A549 (cell line): ENCODE measurements at regions not wholly inside any gene's neighbourhood (a gene's known extent, or its start where the extent isn't known, plus 50 kb on each side); places are given as distances from the start of the nearest gene placed in this dataset.
A peak's percentile ranks its signal among the peaks of the same experiment; 100 is the strongest.

ENCODE experiments used
- ATAC-seq, 2 experiments: fragments of 200-7000 bp in 1 of 2; fragments of >200 bp in 1 of 2; cut with Nextera tagmentation in 1 of 2; cut with Tn5 transposase in 1 of 2; 3 replicates each; pipeline versions ENCODE4 v1.8.0 to v1.9.1; 2018 to 2020; ENCODE audit warnings: mild to moderate bottlenecking in 1 of 2, moderate library complexity in 1 of 2
- CTCF ChIA-PET: fragments of 300-600 bp; sonication (Branson Sonifier 250); formaldehyde crosslinking; extraction: SDS; loops from one replicate; lab custom pipeline; 2021; ENCODE audit warnings: antibody characterized with exemption, inconsistent platforms; lab: Yijun Ruan, JAX
- POLR2A ChIA-PET: fragments of 350-600 bp; formaldehyde crosslinking; extraction: SDS; loops from one replicate; lab custom pipeline; 2021; ENCODE audit warnings: antibody characterized with exemption, inconsistent platforms; lab: Yijun Ruan, JAX
- DNase-seq, 2 experiments: peaks; one replicate each; pipeline versions ENCODE4 v3.0.0 to v3.0.0-alpha.2; 2011 to 2016; ENCODE audit warnings: low read depth in 1 of 2, low spot score in 1 of 2
- FAIRE-seq: peaks from 2 replicates; lab custom pipeline; 2011; peaks lifted over from hg19 to GRCh38; lab: Jason Lieb, UNC
- H3K27ac ChIP-seq, 2 experiments: fragments of >200 bp; sonication (Bioruptor Twin); formaldehyde crosslinking; 3 replicates each; pipeline ENCODE4 v1.5.1; 2016 to 2017
- H3K4me1 ChIP-seq: fragments of >200 bp; sonication (Bioruptor Twin); formaldehyde crosslinking; 3 replicates; pipeline ENCODE4 v1.6.1; 2016
- H3K4me2 ChIP-seq: fragments of >200 bp; sonication (Bioruptor Twin); formaldehyde crosslinking; 3 replicates; pipeline ENCODE4 v1.6.1; 2016
- H3K4me3 ChIP-seq: fragments of >200 bp; sonication (Bioruptor Twin); formaldehyde crosslinking; 3 replicates; pipeline ENCODE4 v1.5.1; 2016
- H3K9me3 ChIP-seq: fragments of >200 bp; sonication (Bioruptor Twin); formaldehyde crosslinking; 3 replicates; pipeline ENCODE4 v1.6.1; 2016
- BHLHE40 ChIP-seq: IDR thresholded peaks from 2 replicates; pipeline ENCODE4 v1.6.1; 2012; ENCODE audit warnings: low read depth, low read length, inconsistent platforms
- CTCF ChIP-seq: fragments of >200 bp; sonication (Bioruptor Twin); formaldehyde crosslinking; IDR thresholded peaks from 3 replicates; pipeline ENCODE4 v1.5.1; 2016
- EHMT2 ChIP-seq: fragments of 200-600 bp; sonication (generic); IDR thresholded peaks from 2 replicates; pipeline ENCODE4 v1.6.1; 2016; ENCODE audit warnings: antibody characterized with exemption, low read depth, mild to moderate bottlenecking, moderate library complexity
- HMGXB4 ChIP-seq: fragments of 250-450 bp; sonication (Bioruptor Pico); IDR thresholded peaks from 2 replicates; pipeline ENCODE4 v1.5.0; 2021; ENCODE audit warnings: mild to moderate bottlenecking, moderate library complexity, borderline replicate concordance
- HOXB5 ChIP-seq: fragments of 250-450 bp; sonication (Bioruptor Pico); IDR thresholded peaks from 2 replicates; pipeline ENCODE4 v1.5.0; 2020; ENCODE audit warnings: mild to moderate bottlenecking, moderate library complexity
- KDM5A ChIP-seq: fragments of 200-600 bp; sonication (generic); IDR thresholded peaks from 2 replicates; pipeline ENCODE4 v1.6.1; 2016; ENCODE audit warnings: antibody characterized with exemption, mild to moderate bottlenecking
- NPAS2 ChIP-seq: fragments of 250-450 bp; sonication (Bioruptor Pico); IDR thresholded peaks from 2 replicates; pipeline ENCODE4 v1.8.0; 2022; ENCODE audit warnings: mild to moderate bottlenecking, moderate library complexity, borderline replicate concordance
- RAD21 ChIP-seq, 2 experiments: fragments of >200 bp in 1 of 2; sonication (Bioruptor Twin) in 1 of 2; formaldehyde crosslinking in 1 of 2; IDR thresholded peaks in 1 of 2; conservative IDR thresholded peaks in 1 of 2; 2 replicates in 1 of 2; 3 replicates in 1 of 2; pipeline ENCODE4 v1.6.1; 2012 to 2018; ENCODE audit warnings: inconsistent platforms in 1 of 2
- RARB ChIP-seq: fragments of 250-450 bp; sonication (Bioruptor Pico); IDR thresholded peaks from 2 replicates; pipeline ENCODE4 v1.8.0; 2021; ENCODE audit warnings: mild to moderate bottlenecking, moderate library complexity
- RFX5 ChIP-seq: fragments of 450-650 bp; IDR thresholded peaks from 2 replicates; pipeline ENCODE4 v1.7.1; 2014; ENCODE audit warnings: antibody characterized with exemption, mild to moderate bottlenecking, moderate library complexity
- SMC3 ChIP-seq: fragments of >200 bp; sonication (Bioruptor Twin); formaldehyde crosslinking; IDR thresholded peaks from 3 replicates; pipeline ENCODE4 v1.6.1; 2018; ENCODE audit warnings: inconsistent platforms
- ZC3H11A ChIP-seq: fragments of 450-650 bp; IDR thresholded peaks from 2 replicates; pipeline ENCODE4 v1.6.1; 2014; ENCODE audit warnings: antibody characterized with exemption, mild to moderate bottlenecking
- ZSCAN20 ChIP-seq: fragments of 250-450 bp; sonication (Bioruptor Pico); IDR thresholded peaks from 2 replicates; pipeline ENCODE4 v1.8.0; 2022; ENCODE audit warnings: mild to moderate bottlenecking, moderate library complexity
- WGBS: methylation state at CpG from one replicate; pipeline ENCODE4 v1.1.6; 2017; ENCODE audit errors: missing lambda C conversion rate; 5-methylcytosine and 5-hydroxymethylcytosine counted together
- TF ChIP-seq, protein P1 (sequence below): IDR thresholded peaks from 2 replicates; pipeline ENCODE4 v1.6.1; 2012

GRCh38 chr22:22709719-22710445, 65.5 kb downstream of the GGTLC2 start:
- peak overlapping the region; percentile 27 to 67; a peak in 5 of 6 replicates for H3K27ac ChIP-seq
- TF ChIP-seq BHLHE40 (no peak), SMC3 (0 out of 3 replicates have a peak, but pooled peaks have one; percentile 13), KDM5A (no peak), RAD21 (conservative IDR thresholded peaks at IDR 0.05 in 1 of 2, IDR thresholded peaks at IDR 0.05 in 1 of 2) (peak; percentile 30 to 50; a peak in 2 of 5 replicates), ZC3H11A (no peak), ZSCAN20 (CRISPR knock-in tag) (no peak), NPAS2 (no peak), HMGXB4 (CRISPR knock-in tag) (no peak)
- TF ChIP-seq, protein P1, sequence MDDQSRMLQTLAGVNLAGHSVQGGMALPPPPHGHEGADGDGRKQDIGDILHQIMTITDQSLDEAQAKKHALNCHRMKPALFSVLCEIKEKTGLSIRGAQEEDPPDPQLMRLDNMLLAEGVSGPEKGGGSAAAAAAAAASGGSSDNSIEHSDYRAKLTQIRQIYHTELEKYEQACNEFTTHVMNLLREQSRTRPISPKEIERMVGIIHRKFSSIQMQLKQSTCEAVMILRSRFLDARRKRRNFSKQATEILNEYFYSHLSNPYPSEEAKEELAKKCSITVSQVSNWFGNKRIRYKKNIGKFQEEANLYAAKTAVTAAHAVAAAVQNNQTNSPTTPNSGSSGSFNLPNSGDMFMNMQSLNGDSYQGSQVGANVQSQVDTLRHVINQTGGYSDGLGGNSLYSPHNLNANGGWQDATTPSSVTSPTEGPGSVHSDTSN, result no peak
- TF ChIP-seq, all 56 proteins: peak for 2
- ATAC-seq (peak in 1 of 2 experiments; percentile 79; a peak in 3 of 6 replicates), FAIRE-seq (no peak), DNase-seq (peak in 1 of 2 experiments; percentile 43)
- ChIA-PET POLR2A (no interaction called here), CTCF (interaction anchor here (0.6 to 2.0 kb wide), 26 partner anchors 7 to 624 kb away, joined by 3 to 19 read pairs (median 4); no protein-coding TSS in a partner anchor)
- H3K9me3 ChIP-seq, result no peaks in the 10 kb centered on the region
- no peak overlapping the region for H3K4me3 ChIP-seq
- H3K4me2 ChIP-seq, result no peak overlapping the region
- 32% methylated on average over 4 of the region's 4 CpGs for WGBS
- H3K4me1 ChIP-seq, result peaks cover 18% of the 10 kb centered on the region

GRCh38 chr22:22710719-22711531, 66.5 kb downstream of the GGTLC2 start:
- WGBS, result 12% methylated on average over 9 of the region's 11 CpGs
- ChIA-PET CTCF (interaction anchor here (0.8 to 2.0 kb wide), 15 partner anchors 8 to 247 kb away, joined by 3 to 19 read pairs (median 6); no protein-coding TSS in a partner anchor), POLR2A (no interaction called here)
- TF ChIP-seq CTCF (peak; percentile 74), SMC3 (peak; percentile 42; the same call in 2 of the 3 replicates), RAD21 (conservative IDR thresholded peaks at IDR 0.05 in 1 of 2, IDR thresholded peaks at IDR 0.05 in 1 of 2) (peak; percentile 31 to 37; a peak in 3 of 5 replicates), BHLHE40 (no peak), ZSCAN20 (CRISPR knock-in tag) (no peak), EHMT2 (no peak), RARB (CRISPR knock-in tag) (no peak), HOXB5 (CRISPR knock-in tag) (no peak), RFX5 (no peak)
- Histone ChIP-seq H3K27ac (peak overlapping the region; percentile 58 to 67; a peak in 5 of 6 replicates), H3K4me1 (peaks cover 18% of the 10 kb centered on the region), H3K4me3 (no peak overlapping the region), H3K9me3 (no peaks in the 10 kb centered on the region), H3K4me2 (peak overlapping the region; percentile 25; the same call in 1 of the 3 replicates)
- ATAC-seq (peak; percentile 79 to 94), FAIRE-seq (no peak), DNase-seq (peak; percentile 37 to 46)
